ENCODE measurements at regions not wholly inside any gene's neighbourhood (a gene's known extent, or its start where the extent isn't known, plus 50 kb on each side); places are given as distances from the start of the nearest gene placed in this dataset.

DNA sequence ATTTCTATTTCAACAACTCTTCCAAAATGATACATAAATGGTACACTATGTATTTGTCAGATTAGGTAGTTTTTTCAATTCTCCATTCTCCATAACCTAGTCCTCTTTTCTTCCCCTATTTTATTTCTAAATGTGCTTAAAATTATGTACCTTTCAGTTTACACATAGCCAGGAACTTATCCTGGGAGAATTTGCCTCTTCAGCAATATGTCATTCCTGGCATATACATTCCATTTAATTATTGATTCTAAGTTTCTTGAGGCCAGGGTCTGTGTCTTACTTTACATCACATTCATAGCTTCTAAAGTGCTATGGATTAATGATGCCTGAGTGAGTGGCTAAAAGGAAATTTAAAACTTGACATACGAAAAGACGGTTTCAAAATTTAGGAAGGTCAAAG is 199.8 kb downstream of the PDGFRA start:
- Histone ChIP-seq H3K27ac (ENCODE audit: low read depth in 1 of 2, low read length in 2 of 2) (no peak overlapping the region), H3K36me3 (ENCODE audit: control insufficient read depth in 4 of 4, insufficient read depth in 3 of 4, low read depth in 1 of 4, low read length in 3 of 4) (no peaks in the 10 kb centered on the region), H3K4me1 (ENCODE audit: control insufficient read depth in 4 of 4, insufficient read depth in 4 of 4, low read length in 3 of 4) (no peaks in the 10 kb centered on the region), H3K9me3 (ENCODE audit: control insufficient read depth in 4 of 4, low read length in 3 of 4) (no peaks in the 10 kb centered on the region), H3K9ac (ENCODE audit: low read depth in 1 of 2, low read length in 2 of 2) (no peak overlapping the region), H3K4me3 (ENCODE audit: low read depth in 1 of 3, low read length in 3 of 3) (no peak overlapping the region), H3K27me3 (ENCODE audit: control insufficient read depth in 4 of 4, insufficient read depth in 4 of 4, low read length in 3 of 4) (no peaks in the 10 kb centered on the region)
- DNase-seq (ENCODE audit: low spot score) = no peak
- TF ChIP-seq TAF1 (conservative IDR thresholded peaks at IDR 0.05) = no peak
- TF ChIP-seq GABPA (IDR thresholded peaks at IDR 0.05 in 1 of 2, conservative IDR thresholded peaks at IDR 0.05 in 1 of 2) = no peak
- TF ChIP-seq NR2F2 (IDR thresholded peaks at IDR 0.05) = no peak
- TF ChIP-seq, protein P1, sequence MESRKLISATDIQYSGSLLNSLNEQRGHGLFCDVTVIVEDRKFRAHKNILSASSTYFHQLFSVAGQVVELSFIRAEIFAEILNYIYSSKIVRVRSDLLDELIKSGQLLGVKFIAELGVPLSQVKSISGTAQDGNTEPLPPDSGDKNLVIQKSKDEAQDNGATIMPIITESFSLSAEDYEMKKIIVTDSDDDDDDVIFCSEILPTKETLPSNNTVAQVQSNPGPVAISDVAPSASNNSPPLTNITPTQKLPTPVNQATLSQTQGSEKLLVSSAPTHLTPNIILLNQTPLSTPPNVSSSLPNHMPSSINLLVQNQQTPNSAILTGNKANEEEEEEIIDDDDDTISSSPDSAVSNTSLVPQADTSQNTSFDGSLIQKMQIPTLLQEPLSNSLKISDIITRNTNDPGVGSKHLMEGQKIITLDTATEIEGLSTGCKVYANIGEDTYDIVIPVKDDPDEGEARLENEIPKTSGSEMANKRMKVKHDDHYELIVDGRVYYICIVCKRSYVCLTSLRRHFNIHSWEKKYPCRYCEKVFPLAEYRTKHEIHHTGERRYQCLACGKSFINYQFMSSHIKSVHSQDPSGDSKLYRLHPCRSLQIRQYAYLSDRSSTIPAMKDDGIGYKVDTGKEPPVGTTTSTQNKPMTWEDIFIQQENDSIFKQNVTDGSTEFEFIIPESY (IDR thresholded peaks at IDR 0.05) = no peak
- TF ChIP-seq YY1 (IDR thresholded peaks at IDR 0.05) = no peak
- no peak for TF ChIP-seq SP1 (IDR thresholded peaks at IDR 0.05)
- TF ChIP-seq, protein P2, sequence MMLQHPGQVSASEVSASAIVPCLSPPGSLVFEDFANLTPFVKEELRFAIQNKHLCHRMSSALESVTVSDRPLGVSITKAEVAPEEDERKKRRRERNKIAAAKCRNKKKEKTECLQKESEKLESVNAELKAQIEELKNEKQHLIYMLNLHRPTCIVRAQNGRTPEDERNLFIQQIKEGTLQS (IDR thresholded peaks at IDR 0.05) = no peak
- TF ChIP-seq, protein P3, sequence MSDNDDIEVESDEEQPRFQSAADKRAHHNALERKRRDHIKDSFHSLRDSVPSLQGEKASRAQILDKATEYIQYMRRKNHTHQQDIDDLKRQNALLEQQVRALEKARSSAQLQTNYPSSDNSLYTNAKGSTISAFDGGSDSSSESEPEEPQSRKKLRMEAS (IDR thresholded peaks at IDR 0.05) = no peak
- TF ChIP-seq REST (IDR thresholded peaks at IDR 0.05) = no peak
- TF ChIP-seq EGR1 (IDR thresholded peaks at IDR 0.05; ENCODE audit: low read depth in 2 of 2) = no peak
- TF ChIP-seq HNF4A (conservative IDR thresholded peaks at IDR 0.05) = no peak
- TF ChIP-seq, protein P4, sequence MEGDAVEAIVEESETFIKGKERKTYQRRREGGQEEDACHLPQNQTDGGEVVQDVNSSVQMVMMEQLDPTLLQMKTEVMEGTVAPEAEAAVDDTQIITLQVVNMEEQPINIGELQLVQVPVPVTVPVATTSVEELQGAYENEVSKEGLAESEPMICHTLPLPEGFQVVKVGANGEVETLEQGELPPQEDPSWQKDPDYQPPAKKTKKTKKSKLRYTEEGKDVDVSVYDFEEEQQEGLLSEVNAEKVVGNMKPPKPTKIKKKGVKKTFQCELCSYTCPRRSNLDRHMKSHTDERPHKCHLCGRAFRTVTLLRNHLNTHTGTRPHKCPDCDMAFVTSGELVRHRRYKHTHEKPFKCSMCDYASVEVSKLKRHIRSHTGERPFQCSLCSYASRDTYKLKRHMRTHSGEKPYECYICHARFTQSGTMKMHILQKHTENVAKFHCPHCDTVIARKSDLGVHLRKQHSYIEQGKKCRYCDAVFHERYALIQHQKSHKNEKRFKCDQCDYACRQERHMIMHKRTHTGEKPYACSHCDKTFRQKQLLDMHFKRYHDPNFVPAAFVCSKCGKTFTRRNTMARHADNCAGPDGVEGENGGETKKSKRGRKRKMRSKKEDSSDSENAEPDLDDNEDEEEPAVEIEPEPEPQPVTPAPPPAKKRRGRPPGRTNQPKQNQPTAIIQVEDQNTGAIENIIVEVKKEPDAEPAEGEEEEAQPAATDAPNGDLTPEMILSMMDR (IDR thresholded peaks at IDR 0.05; ENCODE audit: low read depth, low read length, missing input control) = no peak
- TF ChIP-seq HNF4G (IDR thresholded peaks at IDR 0.05) = no peak
- no peak for TF ChIP-seq RAD21 (IDR thresholded peaks at IDR 0.05)
- no peak for TF ChIP-seq RXRA (IDR thresholded peaks at IDR 0.05)
- no peak for TF ChIP-seq FOXA1 (IDR thresholded peaks at IDR 0.05)
- no peak for TF ChIP-seq JUND (IDR thresholded peaks at IDR 0.05)
- no peak for TF ChIP-seq FOXA2 (IDR thresholded peaks at IDR 0.05)
- 83% methylated on average over 2 of the region's 2 CpGs for WGBS
